ENCODE measurements at regions not wholly inside any gene's neighbourhood (a gene's known extent, or its start where the extent isn't known, plus 50 kb on each side); places are given as distances from the start of the nearest gene placed in this dataset.

DNA sequence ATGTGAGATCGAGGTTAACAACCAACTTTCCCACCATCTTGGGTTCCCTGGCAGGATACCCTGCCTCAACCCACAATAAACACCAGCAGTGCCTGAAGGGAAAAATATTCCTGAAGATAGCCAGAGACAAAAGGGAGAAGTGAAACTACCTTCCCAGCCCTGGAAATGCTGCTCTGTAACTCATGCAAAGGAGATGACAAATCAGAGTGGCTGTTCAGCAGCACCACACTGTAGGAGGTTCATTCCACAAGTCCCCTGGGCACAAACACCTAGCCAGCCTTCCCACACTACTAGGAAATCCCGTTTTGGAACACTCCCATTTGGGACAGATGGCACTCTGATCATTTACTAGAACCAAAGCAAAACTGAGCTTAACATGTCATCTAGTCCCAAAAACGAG is 190.7 kb upstream of the RBBP8 start:
- no peaks in the 10 kb centered on the region for H3K4me1 ChIP-seq
- ATAC-seq: no peak
- no peaks in the 10 kb centered on the region for H3K9me3 ChIP-seq
- POLR2A ChIA-PET: no interaction called here
- no peak for DNase-seq (ENCODE audit: low read depth in 1 of 2, low spot score in 1 of 2)
- FAIRE-seq: no peak
- H3K4me3 ChIP-seq: no peak overlapping the region
- 33% methylated on average over 3 of the region's 3 CpGs for WGBS (ENCODE audit: missing lambda C conversion rate)
- TF ChIP-seq ZFP36 (IDR thresholded peaks at IDR 0.05; ENCODE audit: borderline replicate concordance, partially characterized antibody) (no peak), NR3C1 (IDR thresholded peaks at IDR 0.05) (no peak), HOXB13 (CRISPR knock-in tag; IDR thresholded peaks at IDR 0.05; ENCODE audit: low read depth) (no peak), FOSB (CRISPR knock-in tag; IDR thresholded peaks at IDR 0.05) (no peak), ZSCAN20 (CRISPR knock-in tag; IDR thresholded peaks at IDR 0.05) (no peak), JUN (IDR thresholded peaks at IDR 0.05) (no peak), MAFK (IDR thresholded peaks at IDR 0.05; ENCODE audit: partially characterized antibody) (no peak), NFE2L2 (conservative IDR thresholded peaks at IDR 0.05; ENCODE audit: low read length) (no peak)
- TF ChIP-seq, protein P1, sequence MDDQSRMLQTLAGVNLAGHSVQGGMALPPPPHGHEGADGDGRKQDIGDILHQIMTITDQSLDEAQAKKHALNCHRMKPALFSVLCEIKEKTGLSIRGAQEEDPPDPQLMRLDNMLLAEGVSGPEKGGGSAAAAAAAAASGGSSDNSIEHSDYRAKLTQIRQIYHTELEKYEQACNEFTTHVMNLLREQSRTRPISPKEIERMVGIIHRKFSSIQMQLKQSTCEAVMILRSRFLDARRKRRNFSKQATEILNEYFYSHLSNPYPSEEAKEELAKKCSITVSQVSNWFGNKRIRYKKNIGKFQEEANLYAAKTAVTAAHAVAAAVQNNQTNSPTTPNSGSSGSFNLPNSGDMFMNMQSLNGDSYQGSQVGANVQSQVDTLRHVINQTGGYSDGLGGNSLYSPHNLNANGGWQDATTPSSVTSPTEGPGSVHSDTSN (IDR thresholded peaks at IDR 0.05): no peak
- TF ChIP-seq, protein P2, sequence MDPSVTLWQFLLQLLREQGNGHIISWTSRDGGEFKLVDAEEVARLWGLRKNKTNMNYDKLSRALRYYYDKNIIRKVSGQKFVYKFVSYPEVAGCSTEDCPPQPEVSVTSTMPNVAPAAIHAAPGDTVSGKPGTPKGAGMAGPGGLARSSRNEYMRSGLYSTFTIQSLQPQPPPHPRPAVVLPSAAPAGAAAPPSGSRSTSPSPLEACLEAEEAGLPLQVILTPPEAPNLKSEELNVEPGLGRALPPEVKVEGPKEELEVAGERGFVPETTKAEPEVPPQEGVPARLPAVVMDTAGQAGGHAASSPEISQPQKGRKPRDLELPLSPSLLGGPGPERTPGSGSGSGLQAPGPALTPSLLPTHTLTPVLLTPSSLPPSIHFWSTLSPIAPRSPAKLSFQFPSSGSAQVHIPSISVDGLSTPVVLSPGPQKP (IDR thresholded peaks at IDR 0.05; ENCODE audit: low read depth, low read length): no peak
- TF ChIP-seq, protein P3, sequence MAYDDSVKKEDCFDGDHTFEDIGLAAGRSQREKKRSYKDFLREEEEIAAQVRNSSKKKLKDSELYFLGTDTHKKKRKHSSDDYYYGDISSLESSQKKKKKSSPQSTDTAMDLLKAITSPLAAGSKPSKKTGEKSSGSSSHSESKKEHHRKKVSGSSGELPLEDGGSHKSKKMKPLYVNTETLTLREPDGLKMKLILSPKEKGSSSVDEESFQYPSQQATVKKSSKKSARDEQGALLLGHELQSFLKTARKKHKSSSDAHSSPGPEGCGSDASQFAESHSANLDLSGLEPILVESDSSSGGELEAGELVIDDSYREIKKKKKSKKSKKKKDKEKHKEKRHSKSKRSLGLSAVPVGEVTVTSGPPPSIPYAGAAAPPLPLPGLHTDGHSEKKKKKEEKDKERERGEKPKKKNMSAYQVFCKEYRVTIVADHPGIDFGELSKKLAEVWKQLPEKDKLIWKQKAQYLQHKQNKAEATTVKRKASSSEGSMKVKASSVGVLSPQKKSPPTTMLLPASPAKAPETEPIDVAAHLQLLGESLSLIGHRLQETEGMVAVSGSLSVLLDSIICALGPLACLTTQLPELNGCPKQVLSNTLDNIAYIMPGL (CRISPR knock-in tag; IDR thresholded peaks at IDR 0.05; ENCODE audit: borderline replicate concordance): no peak
- CTCF ChIA-PET: no interaction called here
- no peak overlapping the region for H3K27ac ChIP-seq
- H3K4me2 ChIP-seq: no peak overlapping the region

DNA sequence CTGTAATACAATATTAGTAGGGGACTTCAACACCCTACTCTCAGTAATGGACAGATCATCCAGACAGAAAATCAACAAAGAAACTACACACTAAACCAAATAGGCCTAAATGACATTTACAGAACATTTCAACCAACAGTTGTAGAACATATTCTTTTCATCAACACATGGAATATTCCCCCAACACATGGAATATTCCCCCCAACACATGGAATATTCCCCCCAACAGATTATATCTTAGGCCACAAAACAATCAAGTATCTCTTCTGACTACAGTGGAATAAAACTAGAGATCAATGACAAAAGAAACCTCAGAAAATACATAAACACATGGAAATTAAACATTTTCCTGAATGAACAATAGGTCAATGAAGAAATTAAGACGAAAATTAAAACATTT is 187.2 kb upstream of the RBBP8 start:
- CTCF ChIA-PET: interaction anchor here (1.3 kb wide), 1 partner anchor 11 kb away, joined by 3 read pairs; no protein-coding TSS in a partner anchor
- no peak overlapping the region for H3K27ac ChIP-seq
- no peaks in the 10 kb centered on the region for H3K9me3 ChIP-seq
- 9% methylated on average over 1 of the region's 1 CpG for WGBS (ENCODE audit: missing lambda C conversion rate)
- no peaks in the 10 kb centered on the region for H3K4me1 ChIP-seq
- TF ChIP-seq, protein P2 (IDR thresholded peaks at IDR 0.05; ENCODE audit: low read depth, low read length): no peak
- TF ChIP-seq NPAS2 (CRISPR knock-in tag; IDR thresholded peaks at IDR 0.05; ENCODE audit: borderline replicate concordance) (no peak), SREBF2 (IDR thresholded peaks at IDR 0.05) (no peak), GATA3 (IDR thresholded peaks at IDR 0.05; ENCODE audit: borderline replicate concordance) (no peak), POLR2AphosphoS2 (conservative IDR thresholded peaks at IDR 0.05; ENCODE audit: low read length) (no peak), RAD21 (conservative IDR thresholded peaks at IDR 0.05 in 1 of 2, IDR thresholded peaks at IDR 0.05 in 1 of 2) (no peak), JUNB (IDR thresholded peaks at IDR 0.05) (no peak), NR3C1 (IDR thresholded peaks at IDR 0.05) (no peak), HEYL (CRISPR knock-in tag; IDR thresholded peaks at IDR 0.05) (no peak), CHD2 (IDR thresholded peaks at IDR 0.05; ENCODE audit: low read length, partially characterized antibody) (no peak), FOSB (CRISPR knock-in tag; IDR thresholded peaks at IDR 0.05) (no peak), TP53 (CRISPR knock-in tag; IDR thresholded peaks at IDR 0.05) (no peak), CBX2 (IDR thresholded peaks at IDR 0.05; ENCODE audit: borderline replicate concordance, low read depth) (no peak), EHF (CRISPR knock-in tag; IDR thresholded peaks at IDR 0.05) (no peak), PHF8 (IDR thresholded peaks at IDR 0.05; ENCODE audit: borderline replicate concordance, low read depth) (no peak), BHLHE40 (IDR thresholded peaks at IDR 0.05; ENCODE audit: low read depth, low read length) (no peak)
- TF ChIP-seq, protein P4, sequence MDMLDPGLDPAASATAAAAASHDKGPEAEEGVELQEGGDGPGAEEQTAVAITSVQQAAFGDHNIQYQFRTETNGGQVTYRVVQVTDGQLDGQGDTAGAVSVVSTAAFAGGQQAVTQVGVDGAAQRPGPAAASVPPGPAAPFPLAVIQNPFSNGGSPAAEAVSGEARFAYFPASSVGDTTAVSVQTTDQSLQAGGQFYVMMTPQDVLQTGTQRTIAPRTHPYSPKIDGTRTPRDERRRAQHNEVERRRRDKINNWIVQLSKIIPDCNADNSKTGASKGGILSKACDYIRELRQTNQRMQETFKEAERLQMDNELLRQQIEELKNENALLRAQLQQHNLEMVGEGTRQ (IDR thresholded peaks at IDR 0.05): no peak
- TF ChIP-seq, protein P5, sequence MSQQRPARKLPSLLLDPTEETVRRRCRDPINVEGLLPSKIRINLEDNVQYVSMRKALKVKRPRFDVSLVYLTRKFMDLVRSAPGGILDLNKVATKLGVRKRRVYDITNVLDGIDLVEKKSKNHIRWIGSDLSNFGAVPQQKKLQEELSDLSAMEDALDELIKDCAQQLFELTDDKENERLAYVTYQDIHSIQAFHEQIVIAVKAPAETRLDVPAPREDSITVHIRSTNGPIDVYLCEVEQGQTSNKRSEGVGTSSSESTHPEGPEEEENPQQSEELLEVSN (IDR thresholded peaks at IDR 0.05; ENCODE audit: borderline replicate concordance, low read depth): no peak
- TF ChIP-seq, protein P6, sequence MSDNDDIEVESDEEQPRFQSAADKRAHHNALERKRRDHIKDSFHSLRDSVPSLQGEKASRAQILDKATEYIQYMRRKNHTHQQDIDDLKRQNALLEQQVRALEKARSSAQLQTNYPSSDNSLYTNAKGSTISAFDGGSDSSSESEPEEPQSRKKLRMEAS (IDR thresholded peaks at IDR 0.05): no peak
- ATAC-seq (no peak), FAIRE-seq (no peak), DNase-seq (ENCODE audit: low read depth in 1 of 2, low spot score in 1 of 2) (no peak)
- POLR2A ChIA-PET: no interaction called here
- H3K4me3 ChIP-seq: no peak overlapping the region
- H3K4me2 ChIP-seq: no peak overlapping the region
